SKM-1 (cell line): ENCODE measurements at regions not wholly inside any gene's neighbourhood (a gene's known extent, or its start where the extent isn't known, plus 50 kb on each side); places are given as distances from the start of the nearest gene placed in this dataset.

Experiments used
- DNase-seq: peaks from one replicate; lab custom pipeline; 2025; ENCODE audit not compliant: unreplicated experiment; lab: John Stamatoyannopoulos, UW

GRCh38 chr2:36059691-36060090 is 295.9 kb upstream of the CRIM1 start:
- DNase-seq: peak; percentile 34

GRCh38 chr2:36058953-36059352 is 296.6 kb upstream of the CRIM1 start:
- no peak for DNase-seq

DNA sequence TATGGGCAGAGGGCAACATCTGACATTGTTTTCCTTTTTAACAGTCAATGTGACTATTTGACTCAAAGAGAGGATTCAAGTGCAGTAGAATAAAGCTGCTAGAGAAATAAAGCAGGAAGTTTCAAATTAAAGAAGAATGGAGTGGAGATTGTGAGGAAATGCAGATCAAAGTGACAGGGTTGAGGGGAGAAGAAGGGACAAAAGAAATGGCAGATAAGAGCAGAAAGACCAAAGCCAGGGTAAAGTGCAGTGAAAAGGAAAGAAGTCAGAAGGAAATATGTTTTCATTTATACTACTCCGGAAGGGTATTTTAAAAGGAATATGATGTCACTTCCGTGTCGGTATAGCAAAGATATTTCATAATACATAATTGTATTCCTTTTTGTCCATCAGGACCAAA is 297.5 kb upstream of the CRIM1 start:
- DNase-seq: no peak

GRCh38 chr2:36052819-36053218 is 302.8 kb upstream of the CRIM1 start:
- DNase-seq: no peak

- no peak for DNase-seq
Measured at GRCh38 chr2:36044411-36044810, 311.2 kb upstream of the CRIM1 start.

DNA sequence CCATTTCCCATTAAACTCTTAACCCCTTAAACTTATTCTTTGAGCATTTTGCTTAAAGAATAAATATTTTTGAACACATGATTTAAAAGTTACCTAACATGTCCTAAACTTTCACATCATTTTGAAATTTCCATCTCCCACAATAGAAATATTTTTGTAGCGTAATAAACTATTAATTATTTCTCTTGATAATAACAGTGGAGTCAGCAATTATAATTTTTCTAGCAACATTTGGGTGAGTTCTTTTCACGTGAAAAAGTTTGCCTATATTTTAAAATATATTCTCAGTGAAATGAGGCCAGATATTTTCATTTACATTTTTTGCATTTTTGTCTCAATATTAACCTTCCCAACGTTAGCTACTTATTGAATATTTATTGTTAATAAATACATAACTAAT is 320.4 kb upstream of the CRIM1 start:
- no peak for DNase-seq

- DNase-seq: no peak
Measured at GRCh38 chr2:36032046-36032445, 323.5 kb upstream of the CRIM1 start.

DNA sequence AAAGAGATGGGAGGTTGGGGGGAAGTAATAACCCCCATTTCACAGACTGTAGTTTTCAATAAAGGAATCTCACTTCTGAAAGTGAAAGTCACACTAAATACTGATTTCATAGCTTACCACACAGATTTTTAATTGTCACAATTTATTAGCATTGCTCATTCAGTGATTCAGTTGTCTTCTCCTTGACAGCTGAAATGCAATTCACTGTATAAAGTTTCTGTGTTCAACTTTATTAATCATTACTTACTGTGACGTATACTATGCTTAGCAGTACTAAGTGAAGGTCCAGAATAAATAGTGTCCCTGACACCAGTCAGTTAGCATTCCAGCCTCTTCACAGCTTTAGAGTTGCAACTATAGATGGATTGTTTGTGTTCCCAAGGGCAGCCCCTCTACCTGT is 324.1 kb upstream of the CRIM1 start:
- DNase-seq: no peak

GRCh38 chr2:36027616-36028015 is 328.0 kb upstream of the CRIM1 start:
- no peak for DNase-seq

DNA sequence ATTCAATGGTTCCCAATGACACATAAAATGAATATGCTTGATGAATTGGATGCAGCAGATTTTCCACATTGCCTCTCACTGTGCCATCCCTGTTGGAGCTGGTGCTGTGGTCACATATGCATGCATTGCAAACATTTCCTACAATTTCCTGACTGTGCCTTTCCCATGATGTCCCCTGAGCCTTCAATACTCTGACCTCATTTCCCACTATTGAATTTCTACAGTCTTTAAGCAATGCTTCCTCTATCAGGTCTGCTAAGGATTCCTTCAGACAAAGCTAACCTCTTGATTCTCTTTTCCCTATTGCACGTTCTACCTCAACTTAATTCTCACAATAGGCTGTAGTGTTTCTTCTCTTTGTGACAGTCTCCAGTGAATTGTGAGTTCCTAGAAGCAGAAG is 342.5 kb upstream of the CRIM1 start:
- DNase-seq: no peak

DNA sequence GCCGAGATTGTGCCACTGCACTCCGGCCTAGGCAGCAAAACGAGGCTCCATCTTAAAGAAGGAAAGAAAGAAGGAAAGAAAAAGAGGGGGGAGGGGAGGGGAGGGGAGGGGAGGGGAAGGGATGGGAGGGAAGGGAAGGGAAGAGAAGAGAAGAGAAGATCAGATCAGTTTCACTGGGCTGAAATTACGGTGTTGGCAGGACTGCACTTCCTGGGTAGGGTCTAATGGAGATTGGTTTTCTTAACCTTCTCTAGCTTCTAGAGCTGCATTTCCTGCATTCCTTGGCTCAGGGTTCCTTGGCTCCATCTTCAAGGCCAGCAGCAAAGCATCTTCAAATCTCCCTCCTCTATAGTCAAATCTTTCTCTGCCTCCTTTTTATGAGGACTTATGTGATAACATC is 349.1 kb upstream of the CRIM1 start:
- no peak for DNase-seq

GRCh38 chr2:36002941-36003340 is 352.6 kb upstream of the CRIM1 start:
- DNase-seq: no peak

DNA sequence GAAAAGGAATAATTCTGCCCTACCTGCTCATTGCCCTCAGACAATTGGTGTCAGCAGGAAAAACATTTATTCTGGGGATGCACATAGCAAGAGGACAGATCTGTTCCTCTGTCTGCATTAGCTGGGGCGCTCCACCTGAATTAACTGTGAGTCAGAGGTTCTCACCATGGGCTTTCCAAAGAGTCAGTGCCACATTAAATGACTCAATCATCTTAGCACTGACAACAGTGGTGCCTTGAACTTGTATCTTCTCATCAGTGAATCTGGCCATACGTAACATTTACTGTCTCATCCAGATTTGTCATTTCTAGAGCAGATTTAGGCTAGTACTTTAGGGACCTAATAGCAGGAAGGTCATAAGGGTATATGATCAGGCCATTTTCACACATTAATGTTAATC is 358.1 kb upstream of the CRIM1 start:
- no peak for DNase-seq

GRCh38 chr2:35989503-35989902 is 366.1 kb upstream of the CRIM1 start:
- no peak for DNase-seq

DNA sequence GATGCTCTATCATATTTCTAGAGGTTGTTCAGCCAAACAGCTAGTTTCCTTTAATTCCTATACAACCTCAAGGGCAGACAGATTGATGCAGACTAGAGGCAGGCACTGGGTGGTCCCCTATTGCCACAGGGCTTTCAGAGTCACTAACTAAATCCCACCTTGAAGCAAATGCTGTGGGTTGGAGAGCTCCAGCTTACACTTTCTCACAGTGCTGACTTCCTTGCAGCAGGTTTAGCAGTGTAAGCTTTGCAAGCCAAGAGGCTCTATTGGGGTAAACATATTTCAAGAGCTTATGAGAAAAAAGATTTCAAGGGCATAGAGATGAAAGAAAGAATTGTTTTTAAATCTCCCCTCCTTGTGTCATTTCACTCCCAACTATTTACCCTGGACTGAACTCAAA is 366.5 kb upstream of the CRIM1 start:
- DNase-seq: no peak

DNA sequence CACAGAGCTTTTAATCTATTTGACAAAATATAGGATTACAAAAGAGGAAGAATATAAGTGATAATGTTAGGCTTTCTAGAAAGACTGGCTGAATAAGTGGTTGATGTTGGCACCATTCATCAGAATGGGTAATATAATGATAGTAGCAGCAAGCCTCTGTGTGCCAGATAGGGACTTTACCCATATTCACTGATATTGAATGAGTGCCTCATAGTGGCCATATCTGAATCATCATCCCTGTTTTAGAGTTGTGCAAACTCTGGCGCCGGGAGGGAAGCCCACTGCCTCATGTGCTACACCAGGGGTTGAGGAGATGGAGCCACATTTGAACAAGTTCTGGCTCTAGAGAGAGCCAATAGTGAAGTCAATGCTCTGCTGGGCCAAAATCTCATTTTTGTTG is 368.7 kb upstream of the CRIM1 start:
- no peak for DNase-seq

- DNase-seq: no peak
Measured at GRCh38 chr2:35978218-35978617, 377.4 kb upstream of the CRIM1 start.

DNA sequence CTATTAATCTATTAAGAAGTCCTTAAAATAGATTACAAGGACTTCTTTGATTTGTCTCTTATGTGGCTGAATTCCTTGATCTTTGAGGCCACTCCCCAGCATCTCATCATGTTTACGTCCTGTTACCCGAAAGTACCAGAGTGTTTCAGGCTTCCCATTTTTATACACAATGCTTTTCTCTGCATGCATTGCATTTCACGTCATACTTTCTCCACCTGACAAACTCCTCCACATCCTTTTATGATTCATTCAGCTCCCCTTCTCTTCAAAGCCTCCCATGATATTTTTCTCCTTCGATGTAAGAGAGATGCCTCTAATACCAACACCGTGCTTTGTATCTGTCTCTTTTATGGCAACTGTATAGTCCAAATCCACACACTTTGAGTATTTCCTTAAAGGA is 379.0 kb upstream of the CRIM1 start:
- no peak for DNase-seq

DNA sequence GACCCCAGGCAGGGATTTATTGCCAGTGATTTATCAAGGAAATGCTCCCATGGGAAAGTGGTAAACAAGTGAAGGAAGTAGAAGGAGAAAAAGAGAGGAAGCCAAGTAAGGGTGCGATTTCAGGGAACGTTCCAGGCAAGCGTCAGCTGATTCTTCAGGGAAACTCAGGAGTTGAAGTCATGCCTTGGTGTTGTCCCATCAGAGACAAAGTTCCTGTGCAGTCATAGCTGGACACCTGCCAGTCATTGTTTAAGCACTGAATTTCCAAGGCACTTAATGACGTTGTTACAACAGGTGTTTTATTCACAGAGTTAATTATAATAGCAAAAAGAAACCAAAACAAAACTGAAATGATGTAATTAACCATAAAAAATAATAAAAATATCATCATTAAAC is 381.8 kb upstream of the CRIM1 start:
- DNase-seq: no peak

DNA sequence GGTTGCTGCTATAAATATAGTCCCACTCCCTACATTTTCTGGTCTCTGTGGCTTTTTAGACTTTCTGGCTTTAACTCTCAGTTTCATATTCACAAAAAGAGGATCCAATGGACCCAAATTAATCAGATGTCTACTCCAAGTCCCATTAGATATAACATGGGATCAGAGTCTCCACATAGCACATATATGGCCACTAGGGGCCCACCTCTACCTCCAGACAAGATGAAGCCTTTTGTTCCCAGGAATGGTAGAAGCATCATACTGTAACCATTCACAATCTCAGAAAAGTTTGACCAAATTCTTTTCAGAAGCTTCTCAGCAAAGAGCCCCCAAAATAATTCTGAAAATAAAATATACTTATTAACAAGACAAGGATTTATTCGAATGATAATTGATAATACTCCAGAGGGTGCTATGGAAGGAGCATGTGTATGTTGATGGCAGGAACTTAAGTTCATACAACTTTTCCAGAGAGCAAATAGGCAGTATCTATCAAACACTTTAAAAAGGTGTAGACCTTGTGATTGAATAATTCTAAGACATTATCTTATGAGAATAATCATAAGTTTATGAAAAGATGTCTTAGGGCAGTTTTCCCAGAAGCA is 382.3 kb upstream of the CRIM1 start:
- no peak for DNase-seq

DNA sequence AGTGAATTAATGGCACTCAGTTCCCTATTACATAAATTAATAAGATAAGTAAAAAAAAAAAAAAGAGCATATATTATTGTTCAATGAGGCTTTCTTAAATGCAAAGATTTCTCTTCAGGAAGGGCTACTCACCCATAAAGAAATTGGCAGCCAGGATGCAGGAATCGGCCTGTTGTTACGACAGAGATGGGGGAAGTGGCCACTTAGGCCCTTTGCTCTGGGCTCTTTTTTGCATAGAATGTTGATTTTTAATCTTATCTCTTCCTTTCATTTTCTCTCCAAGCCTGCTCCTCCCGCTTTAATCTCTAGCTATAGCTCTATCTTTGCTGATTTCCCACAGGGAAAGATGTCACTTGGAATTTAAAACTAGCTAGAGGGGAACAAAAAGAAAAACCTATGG is 391.8 kb upstream of the CRIM1 start:
- no peak for DNase-seq

- DNase-seq: no peak
Measured at GRCh38 chr2:35963357-35963756, 392.2 kb upstream of the CRIM1 start.

DNA sequence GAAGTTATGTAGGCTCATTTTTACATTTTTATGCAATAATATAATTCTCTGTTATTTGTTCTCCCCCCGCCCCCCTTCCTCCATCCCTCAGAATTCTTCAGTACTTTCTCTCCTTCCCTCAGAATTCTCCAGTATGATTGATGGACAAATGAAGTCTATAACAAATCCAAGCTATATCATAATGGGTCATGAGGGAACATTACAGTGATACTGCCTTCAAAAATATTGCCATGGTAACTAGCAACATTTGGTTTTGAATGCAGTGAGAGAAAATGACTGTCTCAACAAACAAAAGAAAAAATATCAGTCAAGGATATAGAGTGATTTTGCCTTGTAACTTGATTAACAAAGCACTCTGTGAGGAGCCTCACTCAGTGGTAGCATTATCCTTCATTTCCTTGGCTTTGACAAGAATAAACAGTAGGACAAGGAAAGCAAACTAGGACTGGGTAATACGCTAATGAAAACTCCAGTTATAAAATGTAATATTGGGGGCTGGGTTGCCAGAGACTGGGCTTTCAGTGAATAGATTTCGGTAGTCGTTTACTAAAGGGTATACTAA is 392.9 kb upstream of the CRIM1 start:
- DNase-seq: no peak
